NT2/D1 (cell line): ENCODE measurements at regions not wholly inside any gene's neighbourhood (a gene's known extent, or its start where the extent isn't known, plus 50 kb on each side); places are given as distances from the start of the nearest gene placed in this dataset.

Experiments
- SUZ12 ChIP-seq: IDR thresholded peaks from 2 replicates; pipeline ENCODE4 v1.6.1; 2011; ENCODE audit not compliant: insufficient read length, insufficient read depth; ENCODE audit errors: extremely low read depth
- YY1 ChIP-seq: IDR thresholded peaks from 2 replicates; pipeline ENCODE4 v1.6.1; 2011; ENCODE audit not compliant: insufficient read length, insufficient read depth
- ZNF274 ChIP-seq: IDR thresholded peaks from 2 replicates; pipeline ENCODE4 v1.6.1; 2011; ENCODE audit warnings: mild to moderate bottlenecking, low read depth, low read length

GRCh38 chr1:195965036-195965435 is 643.2 kb downstream of the KCNT2 start:
- TF ChIP-seq ZNF274 (no peak), YY1 (no peak), SUZ12 (no peak)
